Mesenchymal stem cell (in vitro differentiated cells and primary cell): ENCODE measurements at regions not wholly inside any gene's neighbourhood (a gene's known extent, or its start where the extent isn't known, plus 50 kb on each side); places are given as distances from the start of the nearest gene placed in this dataset.

ENCODE experiments used
- DNase-seq: peaks from one replicate; pipeline ENCODE4 v3.0.0-alpha.2; 2013
- H2AFZ ChIP-seq: one replicate; pipeline ENCODE4 v1.6.1; 2013; ENCODE audit warnings: low read depth, mild to moderate bottlenecking, control low read depth, inconsistent platforms, low read length, moderate library complexity
- H2AK5ac ChIP-seq: 2 replicates; pipeline ENCODE4 v1.6.1; 2013; ENCODE audit warnings: low read length, moderate library complexity, mild to moderate bottlenecking, inconsistent platforms; ENCODE audit not compliant: severe bottlenecking
- H2BK120ac ChIP-seq: one replicate; pipeline ENCODE4 v1.6.1; 2013; ENCODE audit warnings: low read depth, mild to moderate bottlenecking, inconsistent platforms, low read length, moderate library complexity
- H2BK12ac ChIP-seq, 2 experiments: one replicate each; pipeline ENCODE4 v1.6.1; 2013; ENCODE audit warnings: inconsistent platforms in 2 of 2, low read length in 2 of 2, mild to moderate bottlenecking in 2 of 2, moderate library complexity in 2 of 2, control low read depth in 1 of 2
- H2BK15ac ChIP-seq: one replicate; pipeline ENCODE4 v1.6.1; 2013; ENCODE audit warnings: mild to moderate bottlenecking, low read depth, inconsistent platforms; ENCODE audit not compliant: poor library complexity, severe bottlenecking
- H2BK5ac ChIP-seq: 2 replicates; pipeline ENCODE4 v1.6.1; 2013; ENCODE audit warnings: low read depth, mild to moderate bottlenecking, low read length, control low read depth, inconsistent platforms; ENCODE audit not compliant: poor library complexity, severe bottlenecking
- H3K14ac ChIP-seq, 2 experiments: one replicate each; pipeline ENCODE4 v1.6.1; 2013; ENCODE audit warnings: inconsistent platforms in 2 of 2, low read length in 2 of 2, control low read depth in 1 of 2, mild to moderate bottlenecking in 1 of 2, moderate library complexity in 1 of 2
- H3K18ac ChIP-seq, 2 experiments: one replicate each; pipeline ENCODE4 v1.6.1; 2013; ENCODE audit warnings: inconsistent platforms in 2 of 2, low read length in 2 of 2, control low read depth in 1 of 2, low read depth in 1 of 2, mild to moderate bottlenecking in 1 of 2
- H3K23ac ChIP-seq, 2 experiments: one replicate each; pipeline ENCODE4 v1.6.1; 2013; ENCODE audit warnings: inconsistent platforms in 2 of 2, low read length in 2 of 2, mild to moderate bottlenecking in 2 of 2, moderate library complexity in 2 of 2, control low read depth in 1 of 2
- H3K27ac ChIP-seq: 2 replicates; pipeline ENCODE4 v1.5.1; 2013; ENCODE audit warnings: mild to moderate bottlenecking, moderate library complexity, low read length, control low read depth, inconsistent platforms; ENCODE audit not compliant: poor library complexity, severe bottlenecking
- H3K27me3 ChIP-seq, 2 experiments: 2 replicates each; pipeline versions ENCODE4 v1.6.1 to v1.7.0; 2013; ENCODE audit warnings: low read length in 2 of 2, mild to moderate bottlenecking in 2 of 2, moderate library complexity in 2 of 2, control low read depth in 1 of 2, inconsistent platforms in 1 of 2; ENCODE audit not compliant: control insufficient read depth in 1 of 2, insufficient read depth in 1 of 2
- H3K36me3 ChIP-seq, 2 experiments: 2 replicates each; pipeline versions ENCODE4 v1.6.1 to v1.7.0; 2013; ENCODE audit warnings: low read length in 2 of 2, control low read depth in 1 of 2, inconsistent platforms in 1 of 2, low read depth in 1 of 2, mild to moderate bottlenecking in 1 of 2; ENCODE audit not compliant: insufficient read depth in 2 of 2, control insufficient read depth in 1 of 2
- H3K4ac ChIP-seq, 2 experiments: one replicate each; pipeline ENCODE4 v1.6.1; 2013; ENCODE audit warnings: inconsistent platforms in 2 of 2, low read length in 2 of 2, mild to moderate bottlenecking in 2 of 2, moderate library complexity in 2 of 2, control low read depth in 1 of 2, low read depth in 1 of 2
- H3K4me1 ChIP-seq: 2 replicates; pipeline ENCODE4 v1.6.1; 2013; ENCODE audit warnings: low read depth, low read length, control low read depth; ENCODE audit not compliant: control insufficient read depth, insufficient read depth
- H3K4me2 ChIP-seq: 2 replicates; pipeline ENCODE4 v1.6.1; 2013; ENCODE audit warnings: low read length, mild to moderate bottlenecking, inconsistent platforms; ENCODE audit not compliant: poor library complexity, severe bottlenecking
- H3K4me3 ChIP-seq, 2 experiments: 2 replicates each; pipeline versions ENCODE4 v1.5.1 to v1.7.0; 2013; ENCODE audit warnings: low read length in 2 of 2, mild to moderate bottlenecking in 2 of 2, control low read depth in 1 of 2, low read depth in 1 of 2; ENCODE audit not compliant: insufficient read depth in 1 of 2
- H3K79me1 ChIP-seq: replicated peaks from 2 replicates; pipeline ENCODE4 v1.6.1; 2013; ENCODE audit warnings: mild to moderate bottlenecking, control low read depth, low read length, inconsistent platforms; ENCODE audit not compliant: poor library complexity, severe bottlenecking
- H3K9ac ChIP-seq: 2 replicates; pipeline ENCODE4 v1.7.0; 2013; ENCODE audit warnings: mild to moderate bottlenecking, low read length, moderate library complexity
- H3K9me3 ChIP-seq: 2 replicates; pipeline ENCODE4 v1.7.0; 2013; ENCODE audit warnings: mild to moderate bottlenecking, low read length; ENCODE audit not compliant: control insufficient read depth
- H4K8ac ChIP-seq: one replicate; pipeline ENCODE4 v1.6.1; 2013; ENCODE audit warnings: inconsistent platforms, mild to moderate bottlenecking, low read length, moderate library complexity
- H4K91ac ChIP-seq: one replicate; pipeline ENCODE4 v1.6.1; 2013; ENCODE audit warnings: mild to moderate bottlenecking, low read length, inconsistent platforms
- WGBS: methylation state at CpG from one replicate; pipeline ENCODE4 v1.1.7; 2013; ENCODE audit warnings: mixed read lengths; 5-methylcytosine and 5-hydroxymethylcytosine counted together

DNA sequence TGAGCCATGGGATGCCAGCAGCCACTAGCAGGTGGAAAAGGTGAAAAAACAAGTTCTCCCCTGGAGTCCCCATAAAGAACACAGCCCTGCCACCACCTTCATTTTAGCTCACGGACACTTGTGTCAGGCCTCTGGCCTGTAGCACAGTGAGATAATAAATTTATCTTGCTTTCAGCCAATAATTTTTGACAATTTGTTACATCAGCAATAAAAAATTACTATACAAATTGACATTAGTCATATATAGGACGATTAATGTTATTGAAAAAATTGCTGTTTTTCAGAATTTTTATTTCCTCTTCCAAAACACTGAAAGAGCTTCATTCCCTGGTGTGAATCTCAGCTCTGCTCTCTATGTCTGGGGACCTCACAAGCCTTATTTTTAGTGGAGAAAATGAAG, 152.9 kb upstream of the ETV3 start:
- Histone ChIP-seq H3K4me1 (no peaks in the 10 kb centered on the region), H3K36me3 (no peaks in the 10 kb centered on the region), H4K8ac (no peak overlapping the region), H3K79me1 (no peaks in the 10 kb centered on the region), H3K14ac (no peak overlapping the region), H2BK12ac (no peak overlapping the region), H3K4ac (no peak overlapping the region), H3K27ac (no peak overlapping the region), H4K91ac (no peak overlapping the region), H2AK5ac (no peak overlapping the region), H3K18ac (no peak overlapping the region), H3K4me2 (no peak overlapping the region), H2AFZ (no peak overlapping the region), H3K4me3 (no peak overlapping the region), H3K23ac (no peak overlapping the region), H2BK5ac (no peak overlapping the region), H2BK120ac (no peak overlapping the region), H3K9ac (no peak overlapping the region), H3K27me3 (peaks cover 5 to 38% of the 10 kb centered on the region in 2 experiments), H2BK15ac (no peak overlapping the region), H3K9me3 (no peaks in the 10 kb centered on the region)
- WGBS = no CpG with 5 or more reads among the region's 2 CpGs
- DNase-seq = no peak

DNA sequence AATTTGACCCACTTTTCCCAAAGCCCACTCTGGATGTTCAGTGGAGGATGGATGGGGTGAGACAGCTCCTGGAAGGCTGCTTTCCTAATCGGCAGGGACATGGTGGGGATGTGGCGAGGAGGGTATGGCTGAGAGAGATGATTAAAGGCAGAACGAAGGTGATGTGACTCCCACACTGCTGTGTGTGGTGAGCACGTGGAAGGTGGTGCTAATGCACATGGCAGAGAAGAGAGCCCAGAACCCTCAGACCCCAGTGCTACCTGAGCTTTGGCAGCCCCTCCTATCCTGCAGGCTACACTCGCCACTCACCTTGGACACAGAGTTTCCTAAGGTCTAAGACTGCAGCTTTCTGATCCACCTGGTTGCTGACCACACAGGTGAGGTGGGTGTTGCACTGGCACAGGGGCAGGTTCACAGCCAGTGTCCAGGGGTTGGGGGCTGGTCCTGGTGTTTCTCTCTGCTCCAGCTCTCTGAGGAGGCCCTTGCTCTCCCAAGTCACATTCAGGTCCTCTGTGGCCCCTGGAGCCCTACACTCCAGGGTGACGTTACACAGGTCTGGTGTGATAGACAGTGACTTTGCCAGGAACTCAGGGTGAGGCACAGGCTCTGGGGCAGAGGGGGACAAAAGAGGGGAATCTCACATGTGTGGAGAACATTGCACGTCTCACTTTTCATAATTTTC, 151.4 kb upstream of the ETV3 start:
- Histone ChIP-seq H4K91ac (no peak overlapping the region), H2BK120ac (no peak overlapping the region), H3K4ac (no peak overlapping the region), H2BK15ac (no peak overlapping the region), H3K4me2 (no peak overlapping the region), H3K27ac (no peak overlapping the region), H4K8ac (no peak overlapping the region), H2AK5ac (no peak overlapping the region), H2AFZ (no peak overlapping the region), H3K14ac (peak overlapping the region in 1 of 2 experiments; percentile 28), H3K9ac (no peak overlapping the region), H3K18ac (no peak overlapping the region), H3K27me3 (peaks cover 8 to 48% of the 10 kb centered on the region in 2 experiments), H3K36me3 (no peaks in the 10 kb centered on the region), H2BK12ac (no peak overlapping the region), H3K79me1 (no peaks in the 10 kb centered on the region), H3K4me1 (no peaks in the 10 kb centered on the region), H3K23ac (no peak overlapping the region), H2BK5ac (no peak overlapping the region), H3K4me3 (no peak overlapping the region), H3K9me3 (no peaks in the 10 kb centered on the region)
- no peak for DNase-seq
- 50% methylated on average over 6 of the region's 7 CpGs for WGBS

DNA sequence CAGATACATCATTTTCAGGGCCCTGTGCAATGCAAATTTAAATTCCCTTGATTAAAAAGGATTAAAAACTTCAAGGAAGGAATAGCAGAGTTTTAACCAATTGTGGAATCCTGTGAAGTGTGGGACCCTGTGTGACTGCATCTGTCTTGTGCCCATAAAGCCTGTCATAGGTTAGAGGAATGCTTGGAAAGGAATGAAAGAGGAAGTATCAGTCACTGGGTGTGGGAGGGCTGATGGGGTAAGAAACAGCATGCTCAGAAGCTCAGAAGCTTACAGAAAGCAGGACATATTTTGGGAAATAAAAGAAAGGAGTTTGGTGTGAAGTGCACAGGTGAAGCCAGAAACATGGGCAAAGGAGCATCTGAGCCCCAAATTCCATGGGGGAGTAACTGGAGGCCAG, 150.8 kb upstream of the ETV3 start:
- H3K23ac ChIP-seq = no peak overlapping the region
- no peaks in the 10 kb centered on the region for H3K79me1 ChIP-seq
- no peak overlapping the region for H3K27ac ChIP-seq
- H3K9ac ChIP-seq = no peak overlapping the region
- no peak overlapping the region for H3K14ac ChIP-seq
- no peak overlapping the region for H3K4ac ChIP-seq
- no peak overlapping the region for H2BK15ac ChIP-seq
- no peak overlapping the region for H3K18ac ChIP-seq
- no peak overlapping the region for H4K91ac ChIP-seq
- no peaks in the 10 kb centered on the region for H3K9me3 ChIP-seq
- peaks cover 8 to 51% of the 10 kb centered on the region in 2 experiments for H3K27me3 ChIP-seq
- DNase-seq = no peak
- H3K4me1 ChIP-seq = no peaks in the 10 kb centered on the region
- no peak overlapping the region for H2AFZ ChIP-seq
- no peaks in the 10 kb centered on the region for H3K36me3 ChIP-seq
- no peak overlapping the region for H2BK5ac ChIP-seq
- H2AK5ac ChIP-seq = no peak overlapping the region
- H2BK120ac ChIP-seq = no peak overlapping the region
- no peak overlapping the region for H3K4me2 ChIP-seq
- H3K4me3 ChIP-seq = no peak overlapping the region
- H2BK12ac ChIP-seq = no peak overlapping the region
- no peak overlapping the region for H4K8ac ChIP-seq

DNA sequence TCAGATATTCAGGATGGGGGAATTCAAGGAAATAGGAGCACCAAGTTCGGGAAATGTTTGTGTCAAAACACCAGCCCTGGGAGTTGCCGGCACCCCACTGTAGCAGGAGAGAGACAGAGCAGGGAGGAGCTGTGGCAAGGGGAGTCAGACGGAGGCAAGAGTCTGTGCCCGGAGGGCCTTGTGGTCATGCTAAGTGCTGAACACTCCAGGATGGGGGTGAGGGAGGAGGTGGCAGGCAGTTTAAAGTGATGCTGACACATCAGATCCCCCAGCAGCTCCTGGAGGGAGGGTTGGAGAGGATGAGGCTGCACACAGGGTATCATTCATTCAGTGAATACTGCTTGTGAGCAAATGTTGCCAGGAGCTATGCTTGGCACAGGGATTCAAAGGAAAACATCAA, 150.3 kb upstream of the ETV3 start:
- H3K36me3 ChIP-seq = no peaks in the 10 kb centered on the region
- H3K79me1 ChIP-seq = no peaks in the 10 kb centered on the region
- 66% methylated on average over 4 of the region's 4 CpGs for WGBS
- H2BK5ac ChIP-seq = no peak overlapping the region
- no peak overlapping the region for H3K4me3 ChIP-seq
- H3K23ac ChIP-seq = no peak overlapping the region
- no peak overlapping the region for H2AK5ac ChIP-seq
- H3K14ac ChIP-seq = peak overlapping the region in 1 of 2 experiments; percentile 5
- H4K8ac ChIP-seq = no peak overlapping the region
- H3K4ac ChIP-seq = no peak overlapping the region
- no peak overlapping the region for H4K91ac ChIP-seq
- no peak for DNase-seq
- no peak overlapping the region for H2BK15ac ChIP-seq
- no peak overlapping the region for H3K4me2 ChIP-seq
- H3K9me3 ChIP-seq = no peaks in the 10 kb centered on the region
- no peak overlapping the region for H3K18ac ChIP-seq
- no peak overlapping the region for H2BK120ac ChIP-seq
- H2BK12ac ChIP-seq = no peak overlapping the region
- peaks cover 8 to 55% of the 10 kb centered on the region in 2 experiments for H3K27me3 ChIP-seq
- no peak overlapping the region for H3K27ac ChIP-seq
- no peak overlapping the region for H2AFZ ChIP-seq
- no peaks in the 10 kb centered on the region for H3K4me1 ChIP-seq
- H3K9ac ChIP-seq = no peak overlapping the region
